HG02981 (cell line): ENCODE measurements at regions not wholly inside any gene's neighbourhood (a gene's known extent, or its start where the extent isn't known, plus 50 kb on each side); places are given as distances from the start of the nearest gene placed in this dataset.
"Not testable (repeated sequence)": the region's sequence is repeated elsewhere in the genome, so short reads cannot be mapped to it uniquely, and the experiment has no call there.

Experiments used
- ATAC-seq: cut with Tn5 transposase; IDR thresholded peaks from one replicate; pipeline ENCODE4 v1.9.1; 2021; ENCODE audit warnings: mild to moderate bottlenecking, moderate library complexity; ENCODE audit not compliant: unreplicated experiment

DNA sequence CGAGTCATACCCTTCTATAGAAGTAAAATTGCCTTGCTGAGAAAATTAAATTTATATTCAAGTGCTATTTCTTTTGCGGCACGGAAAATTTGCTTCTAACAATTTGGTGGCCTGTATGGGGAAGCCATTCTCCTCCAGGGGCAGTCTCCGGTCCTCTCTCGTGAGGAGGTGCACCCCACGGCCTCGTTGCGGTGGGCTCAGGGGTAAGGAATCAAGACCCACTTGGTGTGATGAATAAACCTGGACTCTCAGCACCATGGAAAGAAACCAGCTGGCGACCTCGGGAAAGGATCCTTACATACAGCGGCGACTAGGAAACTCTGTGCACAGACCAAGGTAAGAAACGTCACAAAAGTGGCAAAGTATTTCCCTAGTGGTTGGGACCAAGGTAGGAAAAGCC is 252.9 kb downstream of the DPY19L2 start:
- no peak for ATAC-seq

DNA sequence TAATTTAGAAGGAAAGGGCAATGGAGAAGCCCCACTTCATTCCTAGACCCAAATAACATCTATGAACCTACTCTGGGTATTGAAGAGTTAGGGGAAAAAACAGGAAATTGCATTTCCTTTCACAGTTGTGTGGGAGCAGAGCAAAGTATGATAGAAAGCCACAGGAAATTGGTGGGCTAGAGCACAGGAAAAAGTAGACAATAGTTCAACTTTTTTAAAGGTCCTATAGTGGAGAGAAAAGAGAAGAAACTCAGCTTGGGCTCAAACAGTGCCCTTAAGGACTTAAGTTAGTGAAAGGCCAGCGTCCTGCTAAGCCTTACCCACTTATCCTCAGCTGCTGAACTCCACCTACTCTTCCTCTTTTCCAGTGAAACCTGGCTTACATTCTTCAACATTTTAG is 258.1 kb downstream of the DPY19L2 start:
- no peak for ATAC-seq

DNA sequence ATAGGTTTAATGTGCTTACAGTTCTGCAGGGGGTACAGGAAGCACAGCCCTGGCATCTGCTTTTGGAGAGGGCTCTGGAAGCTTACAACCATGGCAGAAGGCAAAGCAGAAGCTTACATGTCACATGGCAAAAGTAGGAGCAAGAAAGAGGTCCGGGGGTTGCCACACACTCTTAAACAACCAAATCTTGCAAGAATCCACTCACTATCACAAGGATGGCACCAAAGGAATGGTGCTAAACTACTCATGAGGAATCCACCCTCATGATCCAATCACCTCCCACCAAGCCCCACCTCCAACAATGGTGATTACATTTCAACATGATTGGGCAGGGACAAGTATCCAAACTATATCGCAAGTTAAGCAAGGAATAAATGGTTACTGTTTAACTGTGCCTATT is 255.8 kb upstream of the AVPR1A start:
- ATAC-seq = no peak

DNA sequence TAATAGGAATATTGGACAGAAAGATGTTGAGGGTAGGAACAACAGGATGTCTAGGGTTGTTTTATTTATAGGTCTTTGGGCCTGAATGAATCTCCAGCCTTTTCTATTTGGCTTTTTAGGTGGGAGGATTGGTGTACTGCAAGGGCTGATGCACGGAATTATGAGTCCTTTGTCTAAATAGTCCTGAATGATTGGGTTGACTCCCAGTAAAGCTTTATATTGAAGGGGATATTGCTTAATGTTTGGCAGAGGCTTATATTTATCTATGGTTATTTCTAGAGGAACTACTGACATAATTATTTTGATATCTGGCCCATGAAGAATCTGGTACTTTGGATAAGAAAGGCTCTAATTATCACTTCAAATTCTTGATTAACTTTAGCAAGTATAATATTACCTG is 253.6 kb upstream of the AVPR1A start:
- no peak for ATAC-seq

DNA sequence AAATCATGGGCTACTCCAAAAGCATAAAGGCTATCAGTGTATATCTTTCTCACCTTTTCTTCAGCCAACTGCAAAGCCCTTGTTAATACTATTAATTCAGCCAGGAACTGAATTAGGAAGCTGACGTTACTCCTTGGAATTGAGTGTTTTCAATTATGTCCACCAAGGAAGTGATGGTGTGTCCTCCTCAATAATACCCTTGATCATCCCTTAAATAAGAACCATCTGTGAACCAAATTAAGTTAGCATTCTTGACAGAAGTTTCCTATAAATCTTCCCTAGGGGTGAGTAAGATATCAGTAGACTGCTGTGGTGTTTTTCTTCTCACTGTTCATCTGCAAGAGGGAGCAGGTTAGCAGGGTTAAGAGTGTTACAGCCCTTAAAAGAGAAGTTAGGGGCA is 252.3 kb upstream of the AVPR1A start:
- ATAC-seq = no peak

DNA sequence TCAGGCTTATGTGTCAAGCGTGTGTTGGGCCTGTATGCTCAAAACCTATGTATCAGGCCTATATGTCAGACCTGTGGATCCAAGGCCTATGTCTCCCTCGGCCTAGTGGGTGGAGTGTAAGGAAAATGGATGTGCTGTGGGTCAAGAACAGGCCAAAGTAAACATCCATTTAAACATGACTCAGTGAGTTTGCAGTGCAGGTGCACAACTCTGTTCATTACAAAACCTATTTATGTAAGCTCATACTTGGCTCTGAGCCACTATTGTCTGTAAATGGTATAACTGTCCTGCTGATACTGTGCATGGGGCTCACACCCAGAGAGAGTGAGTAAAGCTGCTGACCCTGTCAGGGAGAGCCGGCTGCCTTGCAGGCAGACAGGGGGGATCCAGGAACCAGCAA is 249.7 kb upstream of the AVPR1A start:
- ATAC-seq = no peak

DNA sequence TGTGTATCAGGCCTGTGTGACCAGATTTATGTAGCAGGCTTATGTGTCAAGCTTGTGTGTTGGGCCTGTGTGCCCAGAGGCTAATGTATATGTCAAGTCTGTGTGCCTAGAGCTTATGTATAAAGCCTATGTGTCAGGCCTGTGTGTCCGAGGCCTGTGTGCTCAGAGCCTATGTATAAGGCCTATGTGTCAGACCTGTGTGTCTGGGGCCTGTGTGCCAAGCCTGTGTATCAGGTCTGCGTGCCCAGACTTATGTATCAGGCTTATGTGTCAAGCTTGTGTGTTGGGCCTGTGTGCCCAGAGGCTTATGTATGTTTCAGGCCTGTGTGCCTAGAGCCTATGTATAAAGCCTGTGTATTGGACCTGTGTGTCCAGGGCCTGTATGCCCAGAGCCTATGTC is 249.3 kb upstream of the AVPR1A start:
- ATAC-seq = no peak

DNA sequence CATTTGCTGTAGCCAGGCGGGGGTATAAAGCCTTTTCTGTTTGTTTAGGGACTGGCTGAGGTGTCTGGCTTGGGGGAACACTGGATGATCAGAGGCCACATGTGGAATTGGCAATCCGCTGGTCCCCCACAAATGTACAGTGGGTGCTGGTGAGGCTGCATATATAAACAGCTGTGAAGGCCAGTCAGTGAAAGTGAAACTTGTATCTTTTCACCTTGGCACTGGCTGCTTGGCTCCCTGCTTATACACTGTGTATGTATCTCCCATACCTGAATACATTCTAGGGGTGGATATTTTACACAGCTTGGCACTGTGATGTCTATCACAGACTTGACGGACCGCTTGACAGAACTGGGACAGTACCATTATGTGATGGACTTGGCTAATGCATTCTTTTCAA is 246.8 kb upstream of the AVPR1A start:
- ATAC-seq = no peak

DNA sequence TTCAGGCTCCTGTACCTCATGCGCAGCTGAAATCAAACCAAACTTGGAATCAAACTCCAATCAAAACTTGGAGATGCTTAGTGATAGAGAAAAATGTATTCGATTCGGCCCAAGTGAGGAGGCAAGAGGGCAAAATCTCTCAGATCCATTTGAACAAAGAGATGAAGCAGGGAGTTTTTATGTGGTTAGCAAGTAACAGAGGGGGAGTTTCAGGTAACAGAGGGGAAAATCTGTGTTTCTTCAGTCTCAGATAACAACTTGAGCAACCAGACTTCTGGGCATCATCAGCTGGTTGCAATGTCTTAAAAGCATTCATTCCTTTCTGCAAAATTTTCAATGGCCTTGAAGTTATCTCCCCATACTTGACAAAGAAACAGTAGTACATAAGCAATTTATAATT is 245.1 kb upstream of the AVPR1A start:
- ATAC-seq = no peak

DNA sequence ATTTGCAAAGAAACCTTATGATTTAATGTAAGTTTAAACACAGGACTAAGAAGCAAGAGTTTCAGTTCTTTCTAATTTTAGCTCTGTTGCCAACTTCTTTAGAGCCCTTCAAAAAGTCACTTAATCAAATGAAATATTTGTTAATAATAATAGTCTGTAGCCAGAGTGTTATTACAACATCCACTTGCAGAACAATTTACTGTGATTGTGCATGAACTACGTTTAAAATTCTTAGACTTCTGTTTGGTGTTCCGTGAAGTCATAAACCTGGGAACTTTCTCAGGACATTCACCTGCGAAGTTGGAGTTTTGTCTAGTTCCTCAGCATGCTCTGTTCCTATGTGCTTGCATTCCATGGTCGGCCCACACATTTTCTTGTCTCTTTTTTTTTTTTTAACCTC is 244.0 kb upstream of the AVPR1A start:
- ATAC-seq = no peak

DNA sequence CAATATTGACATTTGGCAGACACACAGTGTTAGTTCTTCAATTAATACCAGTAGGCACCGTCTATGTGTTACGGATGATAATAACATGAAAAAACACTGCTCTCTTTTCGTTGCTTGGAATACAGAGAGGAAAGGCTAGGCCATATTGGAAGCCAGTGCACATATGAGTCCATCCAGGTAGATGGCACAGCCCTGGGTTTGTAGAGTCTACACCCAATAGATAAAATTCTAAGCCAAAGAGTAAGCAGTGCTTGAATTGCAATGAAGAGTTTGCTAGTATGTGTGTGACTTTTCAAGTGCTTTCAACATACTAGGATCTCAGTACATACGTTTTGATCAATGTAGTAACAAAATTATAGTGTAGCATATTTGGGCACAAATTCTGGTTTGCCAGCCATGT is 243.3 kb upstream of the AVPR1A start:
- ATAC-seq = no peak

DNA sequence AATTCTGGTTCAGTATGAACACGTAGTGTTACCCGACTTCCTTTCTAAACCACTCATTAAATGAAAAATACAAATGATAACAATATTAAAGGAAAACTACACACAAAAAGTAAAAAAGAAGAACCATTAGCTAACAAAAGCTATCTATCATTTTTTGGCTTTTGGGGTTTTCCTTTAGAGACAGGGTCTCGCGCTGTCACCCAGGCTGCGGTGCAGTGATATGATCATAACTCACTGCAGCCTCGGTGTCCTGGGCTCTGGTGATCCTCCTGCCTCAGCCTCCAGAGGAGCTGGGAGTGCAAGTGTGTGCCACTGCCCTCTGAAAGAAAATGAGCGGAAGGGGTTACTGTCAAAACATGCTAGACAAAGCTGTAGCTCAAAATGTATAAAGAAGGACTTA is 238.2 kb upstream of the AVPR1A start:
- no peak for ATAC-seq

DNA sequence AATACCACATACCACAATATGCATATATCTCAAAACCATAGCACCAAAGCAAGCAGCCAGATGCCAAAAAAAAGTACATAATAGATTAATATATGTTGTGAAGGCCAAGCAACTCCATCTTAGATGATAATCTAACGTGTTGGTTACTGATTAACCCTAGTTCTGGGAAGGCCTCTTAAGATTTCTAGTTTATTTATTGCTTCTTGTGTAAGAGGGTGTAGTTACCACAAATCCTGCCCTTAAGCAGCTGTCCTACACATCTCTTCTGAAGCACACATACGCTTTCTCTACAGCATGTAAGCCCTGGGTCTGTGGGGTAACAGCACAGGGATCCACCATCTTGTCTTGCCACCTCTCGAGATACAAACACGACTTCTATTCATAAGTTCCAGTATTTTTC is 236.8 kb upstream of the AVPR1A start:
- ATAC-seq = no peak

DNA sequence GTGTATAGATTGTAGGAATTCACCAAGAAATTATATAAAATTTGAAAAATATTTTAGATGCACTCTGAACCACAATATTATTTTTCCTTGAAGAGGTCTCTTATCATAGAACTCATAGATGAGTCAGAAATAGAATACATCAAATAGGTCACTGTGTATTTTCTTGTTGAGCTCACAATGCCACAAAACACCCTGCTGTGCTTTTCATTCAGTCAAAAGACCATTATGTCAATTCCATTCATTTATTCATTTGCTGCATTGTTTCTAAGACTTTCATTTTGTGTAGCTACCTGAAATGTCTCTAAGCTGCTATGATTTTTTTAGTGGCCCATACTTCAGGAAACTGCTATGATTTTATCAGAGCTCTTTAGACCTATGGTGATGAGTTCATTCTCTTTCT is 231.9 kb upstream of the AVPR1A start:
- ATAC-seq = no peak

DNA sequence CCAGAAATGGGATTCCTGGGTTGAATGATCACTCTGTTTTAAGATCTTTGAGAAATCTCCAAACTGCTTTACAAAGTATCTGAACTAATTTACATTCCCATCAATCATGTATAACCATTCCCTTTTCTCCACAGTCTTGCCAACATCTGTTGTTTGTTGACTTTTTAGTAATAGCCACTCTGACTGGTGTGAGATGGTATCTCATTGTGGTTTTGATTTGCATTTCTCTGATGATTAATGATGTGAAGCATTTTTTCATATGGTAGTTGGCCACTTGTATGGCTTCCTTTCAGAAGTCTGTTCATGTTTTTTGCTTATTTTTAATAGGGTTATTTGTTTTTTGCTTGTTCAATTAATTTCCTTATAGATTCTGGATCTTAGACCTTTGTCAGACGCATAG is 211.8 kb upstream of the AVPR1A start:
- ATAC-seq = no peak

DNA sequence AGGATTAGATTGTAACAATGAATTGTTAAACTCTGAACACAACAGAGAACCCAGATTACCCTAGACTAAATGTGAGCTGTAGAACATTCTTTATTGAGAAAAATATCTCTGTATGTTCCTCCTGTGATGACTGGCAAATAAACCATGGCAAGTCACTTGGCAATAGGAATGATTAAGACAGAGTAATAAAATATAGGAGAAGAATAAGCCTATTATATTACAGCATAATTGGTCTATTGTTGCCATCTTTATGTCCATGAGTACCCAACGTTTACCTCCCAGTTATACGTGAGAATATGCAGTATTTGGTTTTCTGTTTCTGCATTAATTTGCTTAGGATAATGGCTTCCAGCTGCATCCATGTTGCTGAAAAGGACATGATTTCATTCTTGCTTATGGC is 211.2 kb upstream of the AVPR1A start:
- no peak for ATAC-seq

DNA sequence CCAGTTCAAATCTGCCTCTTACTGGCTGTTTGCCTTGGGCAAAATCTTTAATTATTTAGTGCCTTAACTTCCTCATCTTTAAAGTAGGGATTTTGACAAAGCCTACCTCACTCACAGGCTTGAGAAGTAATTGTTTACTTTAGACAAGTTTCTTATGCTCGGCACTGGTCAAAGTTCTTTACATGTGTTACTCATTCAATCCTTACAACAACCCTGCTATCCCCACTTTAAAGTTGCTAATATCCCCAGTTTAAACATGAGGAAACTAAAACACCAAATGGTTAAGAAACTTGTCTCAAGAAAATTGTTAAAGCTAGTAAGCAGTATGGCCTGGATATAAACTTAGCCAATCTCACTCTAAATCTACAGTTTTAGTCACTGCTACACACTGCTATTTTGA is 204.0 kb upstream of the AVPR1A start:
- ATAC-seq = no peak

DNA sequence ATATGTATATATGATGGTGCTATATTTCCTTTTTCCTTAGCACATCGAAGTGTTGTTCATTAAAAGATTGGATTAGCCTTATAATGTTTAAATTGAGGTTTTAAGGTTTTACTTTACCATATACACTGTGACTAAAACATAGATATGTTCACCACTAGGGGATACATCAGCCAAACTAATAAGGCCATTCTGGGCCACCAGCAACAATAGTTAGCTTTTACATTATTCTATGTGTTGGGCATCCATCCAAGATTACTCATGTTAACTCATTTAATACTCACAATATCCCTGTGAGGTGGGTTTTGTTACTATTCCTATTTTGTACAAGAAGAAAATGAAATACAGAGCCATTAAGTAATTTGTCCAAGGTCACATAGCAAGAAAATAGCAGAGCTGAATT is 202.6 kb upstream of the AVPR1A start:
- no peak for ATAC-seq

DNA sequence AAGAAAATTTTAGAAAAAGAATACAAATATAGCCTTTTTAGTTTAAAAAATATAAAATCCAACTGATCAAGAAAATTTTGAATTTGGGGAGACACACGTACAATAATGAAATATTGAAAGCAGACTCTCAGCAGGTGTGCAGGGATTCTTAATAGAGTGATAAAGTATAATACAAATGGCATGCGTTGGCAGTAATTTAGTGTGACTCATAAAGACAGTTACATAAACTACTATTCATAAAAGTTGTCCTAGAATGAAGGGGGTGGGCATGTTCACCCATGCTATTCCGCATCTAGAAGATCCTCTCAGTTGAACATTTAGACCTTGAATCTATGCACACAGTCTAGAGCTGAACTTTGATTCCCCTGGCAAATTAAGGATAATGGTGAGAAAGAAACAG is 200.4 kb upstream of the AVPR1A start:
- ATAC-seq = no peak

DNA sequence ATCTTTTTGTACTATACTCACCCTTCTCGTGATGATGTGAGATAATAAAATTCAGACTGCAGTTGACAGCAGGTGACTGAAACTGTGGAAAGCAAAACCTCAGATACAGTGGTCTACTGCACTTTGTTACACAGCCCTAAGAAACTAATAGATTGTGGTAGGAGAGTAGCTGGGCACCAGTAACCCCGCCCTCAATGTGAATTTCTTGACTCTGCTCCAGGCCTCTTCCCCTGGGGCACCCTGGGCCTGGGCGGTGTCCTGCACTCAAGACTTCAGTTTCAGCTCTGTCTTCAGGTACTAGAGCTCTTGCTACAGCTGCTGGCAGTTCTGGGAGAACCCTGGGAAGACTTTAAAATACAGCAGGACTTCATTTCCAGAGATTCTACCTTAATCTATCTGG is 197.6 kb upstream of the AVPR1A start:
- ATAC-seq = no peak

DNA sequence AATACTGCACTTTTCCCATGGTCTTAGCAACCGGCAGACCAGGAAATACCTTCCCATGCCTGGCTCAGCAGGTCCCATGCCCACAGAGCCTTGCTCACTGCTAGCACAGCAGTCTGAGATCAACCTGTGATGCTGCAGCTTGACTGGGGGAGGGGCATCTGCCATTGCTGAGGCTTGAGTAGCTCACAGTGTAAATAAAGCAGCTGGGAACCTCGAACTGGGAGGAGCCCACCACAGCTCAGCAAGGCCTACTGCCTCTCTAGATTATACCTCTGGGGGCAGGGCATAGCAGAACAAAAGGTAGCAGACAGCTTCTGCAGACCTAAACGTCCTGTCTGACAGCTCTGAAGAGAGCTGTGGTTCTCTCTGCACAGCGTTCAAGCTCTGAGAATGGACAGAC is 186.2 kb upstream of the AVPR1A start:
- not testable (repeated sequence) for ATAC-seq

DNA sequence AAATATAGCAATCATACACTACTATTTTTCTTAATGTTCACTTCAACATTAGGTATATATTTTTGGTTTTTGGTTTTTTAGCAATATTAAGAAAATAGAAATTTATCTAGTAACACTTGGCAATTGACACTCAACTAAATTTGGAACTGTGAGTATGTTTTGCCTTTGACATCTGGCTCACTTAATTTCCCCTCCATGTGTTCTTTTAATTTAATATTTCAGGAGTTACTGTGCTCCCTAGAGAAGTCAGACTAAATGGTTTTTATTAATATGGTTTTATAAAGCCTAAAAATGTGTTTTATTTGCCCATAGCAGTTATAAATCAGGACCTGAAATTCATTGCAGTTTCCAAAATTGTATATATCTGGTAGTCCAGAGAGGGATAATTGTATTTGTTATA is 175.3 kb upstream of the AVPR1A start:
- no peak for ATAC-seq

DNA sequence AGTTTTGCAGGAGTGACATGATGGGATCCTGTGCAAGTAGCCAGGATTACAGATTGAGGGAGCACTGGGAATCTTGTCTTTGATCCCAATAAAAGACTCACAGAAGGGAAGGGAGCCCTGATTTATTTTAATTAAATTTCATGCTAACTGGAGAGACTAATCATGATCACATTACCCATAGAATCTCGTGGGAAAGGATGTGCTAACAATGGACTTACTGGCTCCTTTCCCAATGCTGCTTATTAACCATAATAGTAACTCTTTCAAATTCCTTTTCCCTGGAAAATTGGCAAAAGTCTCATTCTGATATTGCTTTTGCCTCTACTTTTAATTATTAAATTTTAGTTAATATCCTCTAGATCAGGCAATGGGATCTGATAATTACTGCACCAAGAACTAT is 174.8 kb upstream of the AVPR1A start:
- ATAC-seq = no peak

DNA sequence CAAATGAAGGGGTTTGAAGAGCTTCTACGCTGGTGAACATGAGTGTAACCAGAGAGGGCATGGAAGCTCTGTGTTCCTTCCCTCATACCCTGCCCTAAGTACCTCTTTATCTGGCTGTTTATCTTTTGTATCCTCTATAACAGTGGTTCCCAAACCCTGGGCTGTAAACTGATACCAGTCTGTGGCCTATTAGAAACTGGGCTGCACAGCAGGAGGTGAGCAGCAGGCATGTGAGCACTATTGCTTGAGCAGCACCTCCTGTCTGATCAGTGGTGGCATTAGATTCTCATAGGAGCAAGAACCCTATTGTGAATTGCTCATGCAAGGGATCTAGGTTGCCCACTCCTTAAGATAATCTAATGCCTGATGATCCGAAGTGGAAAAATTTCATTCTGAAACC is 172.9 kb upstream of the AVPR1A start:
- ATAC-seq = no peak
